ENCODE measurements at regions not wholly inside any gene's neighbourhood (a gene's known extent, or its start where the extent isn't known, plus 50 kb on each side); places are given as distances from the start of the nearest gene placed in this dataset.
"Not testable (repeated sequence)": the region's sequence is repeated elsewhere in the genome, so short reads cannot be mapped to it uniquely, and the experiment has no call there.

DNA sequence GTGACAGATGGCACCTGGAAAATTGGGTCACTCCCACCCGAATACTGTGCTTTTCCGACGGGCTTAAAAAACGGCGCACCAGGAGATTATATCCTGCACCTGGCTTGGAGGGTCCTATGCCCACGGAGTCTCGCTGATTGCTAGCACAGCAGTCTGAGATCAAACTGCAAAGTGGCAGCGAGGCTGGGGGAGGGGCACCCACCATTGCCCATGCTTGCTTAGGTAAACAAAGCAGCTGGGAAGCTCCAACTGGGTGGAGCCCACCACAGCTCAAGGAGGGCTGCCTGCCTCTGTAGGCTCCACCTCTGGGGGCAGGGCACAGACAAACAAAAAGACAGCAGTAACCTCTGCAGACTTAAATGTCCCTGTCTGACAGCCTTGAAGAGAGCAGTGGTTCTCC is 412.1 kb downstream of the STK39 start:
- H3K36me3 Mint-ChIP-seq (ENCODE audit: low read depth); H3K4me1 Mint-ChIP-seq (ENCODE audit: low read depth); H3K4me3 Mint-ChIP-seq; H3K9me3 Mint-ChIP-seq; intact Hi-C loops (cut with micrococcal nuclease); DNase-seq; H3K27me3 Mint-ChIP-seq (ENCODE audit: low read depth); H3K27ac Mint-ChIP-seq: not testable (repeated sequence)
- CTCF ChIA-PET: interaction anchor here (0.8 kb wide), 1 partner anchor 39 kb away, joined by 3 read pairs; no protein-coding TSS in a partner anchor

- Mint-ChIP-seq H3K27me3 (ENCODE audit: low read depth) (peaks cover 10% of the 10 kb centered on the region), H3K4me1 (ENCODE audit: low read depth) (no peaks in the 10 kb centered on the region), H3K36me3 (ENCODE audit: low read depth) (no peaks in the 10 kb centered on the region), H3K4me3 (no peak overlapping the region), H3K9me3 (no peaks in the 10 kb centered on the region), H3K27ac (no peak overlapping the region)
- DNase-seq: no peak
- CTCF ChIA-PET: interaction anchor here (0.8 kb wide), 1 partner anchor 40 kb away, joined by 3 read pairs; no protein-coding TSS in a partner anchor
- intact Hi-C loops (cut with micrococcal nuclease): no loop called here
Measured at GRCh38 chr2:167834707-167835106, 412.7 kb downstream of the STK39 start.

DNA sequence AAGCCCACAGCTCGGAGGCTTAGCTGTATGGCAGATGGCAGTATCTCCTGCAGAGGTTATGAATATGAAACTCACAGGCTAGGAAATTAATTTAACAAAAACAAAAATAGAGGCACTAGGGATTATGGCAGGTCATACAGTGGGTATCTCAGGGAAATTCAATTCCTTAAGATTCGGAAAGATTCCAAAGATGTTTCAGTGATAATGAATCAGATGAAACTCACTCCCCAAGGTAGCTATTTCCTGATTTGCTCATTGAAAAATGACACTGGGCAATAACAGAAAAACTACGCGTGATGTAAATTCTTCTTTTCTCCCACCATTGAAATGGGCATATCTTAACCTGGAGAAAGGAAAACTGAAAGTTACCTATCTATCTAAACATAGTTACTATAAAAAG is 414.1 kb downstream of the STK39 start:
- no peaks in the 10 kb centered on the region for H3K36me3 Mint-ChIP-seq (ENCODE audit: low read depth)
- peaks cover 10% of the 10 kb centered on the region for H3K27me3 Mint-ChIP-seq (ENCODE audit: low read depth)
- CTCF ChIA-PET: no interaction called here
- no peak overlapping the region for H3K4me3 Mint-ChIP-seq
- no peak overlapping the region for H3K27ac Mint-ChIP-seq
- DNase-seq: no peak
- H3K9me3 Mint-ChIP-seq: no peaks in the 10 kb centered on the region
- H3K4me1 Mint-ChIP-seq (ENCODE audit: low read depth): no peaks in the 10 kb centered on the region
- intact Hi-C loops (cut with micrococcal nuclease): no loop called here

DNA sequence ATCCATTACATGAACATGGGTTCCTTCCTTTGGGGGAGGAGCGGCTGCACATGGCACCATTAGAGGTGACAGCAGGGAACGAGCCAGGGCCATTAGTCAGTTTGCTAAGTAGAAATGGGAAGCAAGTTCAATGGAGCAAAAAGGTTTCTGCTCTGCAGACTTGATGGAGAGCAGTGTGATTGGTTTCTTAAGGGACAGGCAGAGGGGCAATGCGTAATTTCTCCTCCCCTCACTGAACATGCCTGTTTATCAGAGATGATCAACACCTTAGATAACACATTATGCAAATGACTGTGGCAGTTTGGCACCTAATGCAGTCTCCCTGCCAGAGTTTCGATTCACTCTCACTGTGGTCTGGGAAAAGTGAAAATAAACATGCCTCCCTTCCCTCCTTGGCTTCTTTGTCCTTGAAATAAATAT is 414.5 kb downstream of the STK39 start:
- Mint-ChIP-seq H3K4me3 (no peak overlapping the region), H3K27ac (no peak overlapping the region), H3K36me3 (ENCODE audit: low read depth) (no peaks in the 10 kb centered on the region), H3K9me3 (no peaks in the 10 kb centered on the region), H3K4me1 (ENCODE audit: low read depth) (no peaks in the 10 kb centered on the region), H3K27me3 (ENCODE audit: low read depth) (peaks cover 10% of the 10 kb centered on the region)
- DNase-seq: no peak
- CTCF ChIA-PET: no interaction called here
- intact Hi-C loops (cut with micrococcal nuclease): no loop called here

- no peak overlapping the region for H3K4me3 Mint-ChIP-seq
- CTCF ChIA-PET: no interaction called here
- no peaks in the 10 kb centered on the region for H3K9me3 Mint-ChIP-seq
- no peak for DNase-seq
- no peaks in the 10 kb centered on the region for H3K36me3 Mint-ChIP-seq (ENCODE audit: low read depth)
- intact Hi-C loops (cut with micrococcal nuclease): no loop called here
- no peaks in the 10 kb centered on the region for H3K4me1 Mint-ChIP-seq (ENCODE audit: low read depth)
- no peak overlapping the region for H3K27ac Mint-ChIP-seq
- peaks cover 10% of the 10 kb centered on the region for H3K27me3 Mint-ChIP-seq (ENCODE audit: low read depth)
Measured at GRCh38 chr2:167827352-167828097, 419.9 kb downstream of the STK39 start.

GRCh38 chr2:167826906-167827305 is 420.5 kb downstream of the STK39 start:
- no peak overlapping the region for H3K4me3 Mint-ChIP-seq

GRCh38 chr2:167825664-167826063 is 421.7 kb downstream of the STK39 start:
- H3K4me3 Mint-ChIP-seq: no peak overlapping the region
- no peak for DNase-seq
- H3K36me3 Mint-ChIP-seq (ENCODE audit: low read depth): no peaks in the 10 kb centered on the region
- H3K27ac Mint-ChIP-seq: no peak overlapping the region
- CTCF ChIA-PET: no interaction called here
- H3K4me1 Mint-ChIP-seq (ENCODE audit: low read depth): no peaks in the 10 kb centered on the region
- intact Hi-C loops (cut with micrococcal nuclease): no loop called here
- H3K9me3 Mint-ChIP-seq: no peaks in the 10 kb centered on the region
- H3K27me3 Mint-ChIP-seq (ENCODE audit: low read depth): peaks cover 6% of the 10 kb centered on the region

More at GRCh38 chr2:167826906-167827305, 420.5 kb downstream of the STK39 start:
- Mint-ChIP-seq H3K27ac (no peak overlapping the region), H3K4me1 (ENCODE audit: low read depth) (no peaks in the 10 kb centered on the region), H3K9me3 (no peaks in the 10 kb centered on the region), H3K27me3 (ENCODE audit: low read depth) (peaks cover 11% of the 10 kb centered on the region), H3K36me3 (ENCODE audit: low read depth) (no peaks in the 10 kb centered on the region)
- no peak for DNase-seq
- CTCF ChIA-PET: no interaction called here
- intact Hi-C loops (cut with micrococcal nuclease): no loop called here

DNA sequence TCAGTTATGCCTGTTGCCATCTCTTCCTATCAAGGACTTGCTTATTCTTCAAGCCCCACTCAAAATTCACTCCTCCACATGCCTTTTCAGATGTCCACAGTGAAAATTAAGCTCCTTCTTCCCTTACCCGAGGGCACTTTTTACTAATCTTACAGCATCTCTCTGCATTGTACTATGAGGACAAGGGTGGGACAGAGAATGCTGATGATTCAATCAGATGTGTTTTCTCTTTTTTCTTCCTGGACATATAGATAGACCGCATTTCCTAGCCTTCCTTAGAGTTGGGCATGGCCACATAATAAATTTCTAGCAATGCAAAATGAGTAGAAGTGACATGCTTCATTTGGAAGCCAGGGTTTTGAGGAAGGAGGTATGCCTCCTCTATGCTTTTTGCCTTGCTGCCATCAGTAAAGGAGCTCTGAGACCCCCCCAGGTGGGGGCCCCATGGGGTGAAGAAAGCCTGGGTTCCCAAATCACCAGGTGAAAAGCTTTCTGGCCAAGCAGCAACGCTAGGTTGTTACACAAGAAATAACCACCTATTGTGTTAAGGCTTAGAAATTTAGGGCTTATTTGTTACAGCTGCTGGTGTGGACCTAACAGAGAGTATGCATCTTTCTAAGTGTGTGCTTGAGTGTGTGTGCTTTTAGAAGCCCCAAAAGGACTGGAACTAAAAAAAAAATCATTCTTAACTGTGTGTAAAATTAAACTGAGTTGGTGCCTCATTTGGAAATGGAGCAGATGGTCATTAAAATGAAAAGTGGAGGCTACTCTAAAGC is 424.5 kb downstream of the STK39 start:
- Mint-ChIP-seq H3K4me1 (ENCODE audit: low read depth) (no peaks in the 10 kb centered on the region), H3K4me3 (no peak overlapping the region), H3K9me3 (no peaks in the 10 kb centered on the region), H3K27me3 (ENCODE audit: low read depth) (peaks cover 9% of the 10 kb centered on the region), H3K27ac (no peak overlapping the region), H3K36me3 (ENCODE audit: low read depth) (no peaks in the 10 kb centered on the region)
- intact Hi-C loops (cut with micrococcal nuclease): no loop called here
- DNase-seq: no peak
- CTCF ChIA-PET: interaction anchor here (0.7 kb wide), 1 partner anchor 25 kb away, joined by 4 read pairs; no protein-coding TSS in a partner anchor

DNA sequence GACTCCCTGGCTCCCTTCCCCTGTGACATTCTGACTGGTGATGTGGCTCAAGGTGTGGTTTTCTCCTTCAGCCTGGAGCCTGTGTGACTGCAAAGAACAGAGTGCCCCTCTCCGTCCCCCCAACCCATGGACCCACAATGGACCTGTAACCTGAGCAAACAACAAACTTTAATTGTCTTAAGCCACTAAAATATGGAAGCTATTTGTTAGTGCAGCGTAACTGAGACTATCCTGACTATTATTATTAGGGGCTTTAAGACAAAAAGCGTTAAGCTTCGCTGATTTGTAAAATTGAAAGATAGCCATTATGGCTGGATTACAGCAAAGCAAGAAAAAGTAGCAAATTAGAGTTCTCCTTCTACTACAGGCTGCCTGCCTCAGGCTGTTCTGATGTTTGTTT is 426.9 kb downstream of the STK39 start:
- Mint-ChIP-seq H3K4me3 (no peak overlapping the region), H3K27ac (no peak overlapping the region), H3K27me3 (ENCODE audit: low read depth) (peaks cover 9% of the 10 kb centered on the region), H3K36me3 (ENCODE audit: low read depth) (no peaks in the 10 kb centered on the region), H3K9me3 (no peaks in the 10 kb centered on the region), H3K4me1 (ENCODE audit: low read depth) (no peaks in the 10 kb centered on the region)
- no peak for DNase-seq
- intact Hi-C loops (cut with micrococcal nuclease): no loop called here
- CTCF ChIA-PET: no interaction called here

DNA sequence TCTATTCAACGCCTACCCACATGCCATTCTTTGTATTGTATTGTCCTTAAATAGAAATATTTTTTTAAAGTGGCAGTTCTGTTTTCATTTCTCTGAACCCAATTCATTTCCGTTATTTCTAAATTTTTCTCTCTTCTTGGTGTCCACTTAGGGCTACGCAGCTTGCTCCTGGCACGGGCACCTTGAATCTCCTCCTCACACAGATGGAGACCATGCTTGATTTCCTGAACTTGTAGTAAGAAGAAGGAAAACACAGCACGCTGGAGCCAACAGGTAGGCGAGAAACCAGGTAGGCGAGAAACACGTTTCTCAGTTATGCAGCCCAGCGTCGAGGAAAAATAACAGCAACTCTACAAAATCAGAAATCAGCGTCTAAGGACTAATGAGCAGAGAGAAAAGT is 428.9 kb downstream of the STK39 start:
- intact Hi-C loops (cut with micrococcal nuclease): no loop called here
- H3K36me3 Mint-ChIP-seq (ENCODE audit: low read depth): no peaks in the 10 kb centered on the region

GRCh38 chr2:167817908-167818307 is 429.5 kb downstream of the STK39 start:
- H3K36me3 Mint-ChIP-seq (ENCODE audit: low read depth): no peaks in the 10 kb centered on the region
- no peaks in the 10 kb centered on the region for H3K9me3 Mint-ChIP-seq
- intact Hi-C loops (cut with micrococcal nuclease): no loop called here
- no peak overlapping the region for H3K27ac Mint-ChIP-seq
- H3K4me1 Mint-ChIP-seq (ENCODE audit: low read depth): no peaks in the 10 kb centered on the region
- peaks cover 9% of the 10 kb centered on the region for H3K27me3 Mint-ChIP-seq (ENCODE audit: low read depth)
- CTCF ChIA-PET: no interaction called here
- no peak overlapping the region for H3K4me3 Mint-ChIP-seq
- DNase-seq: no peak

More for the DNA sequence above, 428.9 kb downstream of the STK39 start:
- H3K27me3 Mint-ChIP-seq (ENCODE audit: low read depth): peaks cover 9% of the 10 kb centered on the region
- DNase-seq: no peak
- CTCF ChIA-PET: no interaction called here
- H3K4me3 Mint-ChIP-seq: no peak overlapping the region
- no peaks in the 10 kb centered on the region for H3K9me3 Mint-ChIP-seq
- H3K4me1 Mint-ChIP-seq (ENCODE audit: low read depth): no peaks in the 10 kb centered on the region
- no peak overlapping the region for H3K27ac Mint-ChIP-seq

GRCh38 chr2:167817422-167817821 is 430.0 kb downstream of the STK39 start:
- no peak for DNase-seq
- H3K4me1 Mint-ChIP-seq (ENCODE audit: low read depth): no peaks in the 10 kb centered on the region
- no peak overlapping the region for H3K4me3 Mint-ChIP-seq
- H3K9me3 Mint-ChIP-seq: no peaks in the 10 kb centered on the region
- CTCF ChIA-PET: no interaction called here
- no peak overlapping the region for H3K27ac Mint-ChIP-seq
- intact Hi-C loops (cut with micrococcal nuclease): no loop called here
- H3K36me3 Mint-ChIP-seq (ENCODE audit: low read depth): no peaks in the 10 kb centered on the region
- peaks cover 5% of the 10 kb centered on the region for H3K27me3 Mint-ChIP-seq (ENCODE audit: low read depth)

- Mint-ChIP-seq H3K9me3 (no peaks in the 10 kb centered on the region), H3K27ac (no peak overlapping the region)
- CTCF ChIA-PET: no interaction called here
Measured at GRCh38 chr2:167816874-167817290, 430.5 kb downstream of the STK39 start.

More at GRCh38 chr2:167816874-167817290, 430.5 kb downstream of the STK39 start:
- Mint-ChIP-seq H3K4me3 (no peak overlapping the region), H3K4me1 (ENCODE audit: low read depth) (no peaks in the 10 kb centered on the region), H3K36me3 (ENCODE audit: low read depth) (no peaks in the 10 kb centered on the region), H3K27me3 (ENCODE audit: low read depth) (peaks cover 5% of the 10 kb centered on the region)
- DNase-seq: no peak
- intact Hi-C loops (cut with micrococcal nuclease): no loop called here

Measured in activated naive CD4-positive, alpha-beta T cell treated with anti-CD3 and anti-CD28 coated beads for 36 hours (primary cell).